ELF-1 (cell line): ENCODE measurements at regions not wholly inside any gene's neighbourhood (a gene's known extent, or its start where the extent isn't known, plus 50 kb on each side); places are given as distances from the start of the nearest gene placed in this dataset.
"Not testable (repeated sequence)": the region's sequence is repeated elsewhere in the genome, so short reads cannot be mapped to it uniquely, and the experiment has no call there.

Experiments
- DNase-seq: peaks from one replicate; pipeline ENCODE4 v3.0.0-alpha.2; 2016; ENCODE audit warnings: low read depth, low spot score

DNA sequence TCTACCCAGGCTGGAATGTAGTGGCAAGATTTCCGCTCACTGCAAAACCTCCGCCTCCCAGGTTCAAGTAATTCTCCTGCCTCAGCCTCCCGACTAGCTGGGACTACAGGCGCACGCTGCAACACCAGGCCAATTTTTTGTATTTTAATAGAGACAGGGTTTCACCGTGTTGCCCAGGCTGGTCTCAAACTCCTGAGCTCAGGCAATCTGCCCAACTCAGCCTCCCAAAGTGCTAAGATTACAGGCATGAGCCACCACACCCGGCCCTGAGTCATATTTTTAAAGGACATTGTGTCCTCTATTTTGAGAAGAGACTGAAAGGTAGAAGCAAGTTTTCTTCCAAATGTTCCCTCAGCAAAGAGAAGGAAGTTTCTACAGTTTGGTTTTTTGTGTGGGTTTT, 227.1 kb downstream of the KCTD12 start:
- DNase-seq = not testable (repeated sequence)

GRCh38 chr13:76656500-76656899, 229.7 kb downstream of the KCTD12 start:
- no peak for DNase-seq

DNA sequence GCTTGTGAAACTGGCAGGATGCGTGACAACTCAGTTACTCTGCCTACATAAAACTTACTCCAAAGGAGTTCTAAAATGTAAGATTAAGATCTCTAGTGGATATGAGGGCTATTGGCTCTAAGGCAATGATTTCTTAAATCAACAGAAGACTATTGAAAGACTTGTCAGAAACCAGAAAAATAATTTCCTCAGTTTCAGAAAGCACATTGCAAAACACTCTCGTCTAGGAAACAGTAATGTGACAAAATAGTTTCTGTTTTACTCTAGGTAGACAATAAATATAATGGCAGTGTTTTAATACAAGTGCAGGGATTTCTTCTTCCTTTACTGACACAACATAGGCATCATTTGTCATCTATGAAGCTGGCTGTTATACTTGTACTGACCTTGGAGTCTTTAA, 230.1 kb downstream of the KCTD12 start:
- no peak for DNase-seq

GRCh38 chr13:76654263-76654662, 231.9 kb downstream of the KCTD12 start:
- no peak for DNase-seq

- DNase-seq = no peak
Measured at GRCh38 chr13:76651286-76651685, 234.9 kb downstream of the KCTD12 start.

DNA sequence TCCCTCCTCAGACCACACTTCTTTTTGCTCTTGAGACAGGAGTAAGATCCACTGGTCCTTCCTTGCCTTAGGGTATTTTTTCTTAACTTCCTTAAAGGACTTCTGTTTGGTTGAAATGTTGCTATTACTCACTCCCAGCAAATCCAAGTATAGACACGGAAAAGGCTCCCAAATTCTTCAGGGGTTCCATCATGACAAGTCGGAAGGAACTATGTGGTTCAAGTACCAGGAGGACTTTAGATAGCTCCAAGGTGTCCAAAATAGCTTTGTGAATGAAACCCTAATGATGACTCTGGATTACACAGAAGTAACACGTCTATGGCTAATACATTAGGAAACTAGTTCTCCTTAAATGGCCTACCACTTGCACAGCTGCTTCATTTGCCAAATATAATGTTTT, 238.7 kb downstream of the KCTD12 start:
- no peak for DNase-seq

GRCh38 chr13:76646946-76647345, 239.3 kb downstream of the KCTD12 start:
- no peak for DNase-seq

DNA sequence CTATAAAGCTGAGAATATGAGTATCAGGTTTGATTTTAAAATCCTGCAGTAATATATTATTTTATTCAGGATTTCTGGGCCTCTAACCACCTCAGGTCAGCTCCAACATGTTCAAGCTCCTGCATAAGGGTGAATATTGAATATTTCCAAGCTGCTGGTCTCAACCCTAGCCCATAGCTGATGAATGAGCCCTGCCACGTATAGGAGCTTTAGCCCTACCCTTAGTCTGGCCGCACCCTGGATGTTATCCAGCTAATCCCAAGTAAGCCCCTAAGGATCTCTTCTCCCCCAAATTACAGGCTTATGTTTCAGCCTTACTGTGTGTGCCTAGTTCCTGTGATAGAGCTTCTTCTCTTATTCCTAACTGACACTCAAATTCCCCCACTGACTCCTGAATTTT, 240.6 kb downstream of the KCTD12 start:
- no peak for DNase-seq

DNA sequence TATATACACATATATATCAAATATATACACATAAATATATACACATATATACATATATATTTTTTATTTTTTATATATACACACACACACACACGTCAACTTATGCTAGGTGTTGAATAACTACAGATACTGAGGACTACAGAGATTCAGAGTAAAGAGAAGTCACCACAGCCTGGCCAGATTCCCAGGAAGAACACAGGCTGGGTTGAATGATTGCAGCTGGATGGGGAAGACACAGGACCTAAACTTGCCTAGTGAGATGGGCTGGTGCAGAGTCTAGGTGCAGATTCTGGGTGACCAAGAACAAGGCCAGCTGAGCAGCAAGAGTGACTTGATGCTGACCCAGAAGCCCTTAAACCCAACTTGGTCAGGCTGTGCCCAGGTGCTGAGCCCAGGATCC, 241.3 kb downstream of the KCTD12 start:
- no peak for DNase-seq

DNA sequence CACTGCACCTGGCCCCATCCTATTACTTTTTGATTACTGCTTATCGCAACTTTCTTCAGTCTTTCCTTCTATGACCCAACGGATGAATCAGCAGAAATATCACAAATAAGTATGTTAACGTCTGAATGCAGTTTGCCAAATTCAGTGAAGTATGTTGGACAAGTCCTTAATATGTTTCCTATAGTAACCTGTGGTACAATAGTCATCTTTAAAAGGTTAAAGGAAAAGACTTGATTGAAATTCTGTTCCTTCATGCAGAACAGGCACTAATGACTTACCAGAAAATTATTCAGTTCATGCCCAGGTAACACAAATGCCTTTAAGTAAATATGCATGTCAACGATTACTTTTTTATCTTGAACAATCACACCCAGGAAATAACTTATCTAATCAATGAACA, 242.6 kb downstream of the KCTD12 start:
- DNase-seq = no peak

GRCh38 chr13:76641056-76641455, 245.1 kb downstream of the KCTD12 start:
- no peak for DNase-seq

GRCh38 chr13:76638882-76639281, 247.3 kb downstream of the KCTD12 start:
- no peak for DNase-seq

- DNase-seq = no peak
Measured at GRCh38 chr13:76638181-76638580, 248.0 kb downstream of the KCTD12 start.

- no peak for DNase-seq
Measured at GRCh38 chr13:76637641-76638141, 248.5 kb downstream of the KCTD12 start.

GRCh38 chr13:76636829-76637228, 249.4 kb downstream of the KCTD12 start:
- no peak for DNase-seq

GRCh38 chr13:76635232-76636230, 250.7 kb downstream of the KCTD12 start:
- DNase-seq = no peak

GRCh38 chr13:76634431-76635191, 251.6 kb downstream of the KCTD12 start:
- no peak for DNase-seq

GRCh38 chr13:76632401-76633044, 253.7 kb downstream of the KCTD12 start:
- peak; percentile 8 for DNase-seq

- DNase-seq = no peak
Measured at GRCh38 chr13:76630629-76631230, 255.5 kb downstream of the KCTD12 start.

GRCh38 chr13:76622315-76623040, 263.7 kb downstream of the KCTD12 start:
- DNase-seq = no peak

GRCh38 chr13:76621705-76622104, 264.5 kb downstream of the KCTD12 start:
- no peak for DNase-seq
